ENCODE measurements at regions not wholly inside any gene's neighbourhood (a gene's known extent, or its start where the extent isn't known, plus 50 kb on each side); places are given as distances from the start of the nearest gene placed in this dataset.
A peak's percentile ranks its signal among the peaks of the same experiment; 100 is the strongest.
"Not testable (repeated sequence)": the region's sequence is repeated elsewhere in the genome, so short reads cannot be mapped to it uniquely, and the experiment has no call there.

DNA sequence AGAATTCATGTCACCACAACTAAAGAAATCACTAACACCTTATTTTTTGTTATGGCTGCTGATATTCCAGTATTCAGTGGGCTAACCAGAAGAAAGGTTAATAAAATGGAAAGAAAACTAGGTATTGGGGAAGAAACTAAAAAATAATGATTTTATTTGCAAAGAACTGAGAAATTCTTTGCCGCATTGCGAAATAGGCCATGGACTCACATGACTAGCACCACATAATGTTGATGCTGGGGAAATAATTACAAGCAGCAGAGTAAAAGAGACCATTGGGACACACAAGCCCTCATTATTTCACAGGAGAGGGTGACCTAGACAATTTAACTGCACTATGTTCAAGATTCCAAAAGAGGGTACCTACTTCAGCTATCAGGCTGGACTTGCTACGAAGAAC lies 1411.5 kb downstream of the SLITRK5 start:
- Mint-ChIP-seq H3K9me3 (peaks cover 6% of the 10 kb centered on the region), H3K27ac (no peak overlapping the region), H3K27me3 (ENCODE audit: low read depth, poor library complexity) (no peaks in the 10 kb centered on the region), H3K36me3 (ENCODE audit: low read depth) (peaks cover 4% of the 10 kb centered on the region), H3K4me3 (no peak overlapping the region), H3K4me1 (peaks cover 4% of the 10 kb centered on the region)
- TF ChIP-seq, protein P1, sequence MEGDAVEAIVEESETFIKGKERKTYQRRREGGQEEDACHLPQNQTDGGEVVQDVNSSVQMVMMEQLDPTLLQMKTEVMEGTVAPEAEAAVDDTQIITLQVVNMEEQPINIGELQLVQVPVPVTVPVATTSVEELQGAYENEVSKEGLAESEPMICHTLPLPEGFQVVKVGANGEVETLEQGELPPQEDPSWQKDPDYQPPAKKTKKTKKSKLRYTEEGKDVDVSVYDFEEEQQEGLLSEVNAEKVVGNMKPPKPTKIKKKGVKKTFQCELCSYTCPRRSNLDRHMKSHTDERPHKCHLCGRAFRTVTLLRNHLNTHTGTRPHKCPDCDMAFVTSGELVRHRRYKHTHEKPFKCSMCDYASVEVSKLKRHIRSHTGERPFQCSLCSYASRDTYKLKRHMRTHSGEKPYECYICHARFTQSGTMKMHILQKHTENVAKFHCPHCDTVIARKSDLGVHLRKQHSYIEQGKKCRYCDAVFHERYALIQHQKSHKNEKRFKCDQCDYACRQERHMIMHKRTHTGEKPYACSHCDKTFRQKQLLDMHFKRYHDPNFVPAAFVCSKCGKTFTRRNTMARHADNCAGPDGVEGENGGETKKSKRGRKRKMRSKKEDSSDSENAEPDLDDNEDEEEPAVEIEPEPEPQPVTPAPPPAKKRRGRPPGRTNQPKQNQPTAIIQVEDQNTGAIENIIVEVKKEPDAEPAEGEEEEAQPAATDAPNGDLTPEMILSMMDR (IDR thresholded peaks at IDR 0.05), result no peak
- DNase-seq, result no peak

DNA sequence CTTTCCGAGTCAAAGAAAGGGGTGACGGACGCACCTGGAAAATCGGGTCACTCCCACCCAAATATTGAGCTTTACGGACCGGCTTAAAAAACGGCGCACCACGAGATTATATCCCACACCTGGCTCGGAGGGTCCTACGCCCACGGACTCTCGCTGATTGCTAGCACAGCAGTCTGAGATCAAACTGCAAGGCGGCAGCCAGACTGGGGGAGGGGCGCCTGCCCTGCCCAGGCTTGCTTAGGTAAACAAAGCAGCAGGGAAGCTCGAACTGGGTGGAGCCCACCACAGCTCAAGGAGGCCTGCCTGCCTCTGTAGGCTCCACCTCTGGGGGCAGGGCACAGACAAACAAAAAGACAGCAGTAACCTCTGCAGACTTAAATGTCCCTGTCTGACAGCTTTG lies 1416.9 kb downstream of the SLITRK5 start:
- H3K4me1 Mint-ChIP-seq; H3K27ac Mint-ChIP-seq; H3K27me3 Mint-ChIP-seq (ENCODE audit: low read depth, poor library complexity); DNase-seq; H3K4me3 Mint-ChIP-seq; H3K36me3 Mint-ChIP-seq (ENCODE audit: low read depth); H3K9me3 Mint-ChIP-seq: not testable (repeated sequence)

DNA sequence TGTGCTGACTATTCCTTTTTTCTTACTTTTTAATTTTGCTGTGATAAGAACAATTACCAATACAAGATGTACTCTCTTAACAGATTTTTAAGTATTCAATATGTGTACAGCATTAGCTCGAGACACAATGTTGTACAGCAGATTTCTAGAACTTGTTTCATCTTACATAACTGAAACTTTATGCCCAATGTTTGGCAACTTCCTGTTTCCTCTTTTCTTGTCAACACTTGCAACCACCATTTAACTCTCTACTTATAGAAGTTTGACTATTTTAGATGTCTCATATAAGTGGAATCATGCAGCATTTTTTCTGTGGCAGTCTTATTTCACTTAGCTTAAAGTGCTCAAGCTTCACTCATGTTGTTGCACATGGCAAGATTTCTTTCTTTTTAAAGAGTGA lies 1426.8 kb downstream of the SLITRK5 start:
- no peaks in the 10 kb centered on the region for H3K9me3 Mint-ChIP-seq
- no peaks in the 10 kb centered on the region for H3K4me1 Mint-ChIP-seq
- H3K36me3 Mint-ChIP-seq (ENCODE audit: low read depth), result no peaks in the 10 kb centered on the region
- H3K27me3 Mint-ChIP-seq (ENCODE audit: low read depth, poor library complexity), result no peaks in the 10 kb centered on the region
- DNase-seq, result no peak
- no peak overlapping the region for H3K27ac Mint-ChIP-seq
- H3K4me3 Mint-ChIP-seq, result no peak overlapping the region
- TF ChIP-seq, protein P1 (IDR thresholded peaks at IDR 0.05), result no peak

DNA sequence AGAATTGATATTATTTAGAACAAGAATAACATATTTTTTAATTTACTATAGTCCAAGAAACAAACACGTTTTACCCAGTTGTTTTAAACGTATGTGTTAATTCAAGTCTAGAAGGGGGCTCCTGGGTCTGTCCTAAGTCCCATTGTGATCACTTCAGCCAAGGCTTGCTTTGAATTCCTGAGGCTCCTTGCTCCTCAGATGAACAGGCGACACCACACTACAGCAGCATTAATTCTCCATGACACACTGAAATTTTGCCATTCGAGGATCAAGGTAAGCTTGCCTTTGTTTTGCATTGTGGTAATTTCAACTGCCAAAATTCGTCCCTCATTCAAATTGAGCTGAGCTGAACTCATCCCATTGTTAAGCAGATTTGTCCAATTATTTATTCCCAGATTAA lies 1442.6 kb downstream of the SLITRK5 start:
- H3K4me3 Mint-ChIP-seq, result no peak overlapping the region
- H3K36me3 Mint-ChIP-seq (ENCODE audit: low read depth), result no peaks in the 10 kb centered on the region
- TF ChIP-seq, protein P1 (IDR thresholded peaks at IDR 0.05), result no peak
- DNase-seq, result no peak
- H3K27me3 Mint-ChIP-seq (ENCODE audit: low read depth, poor library complexity), result no peaks in the 10 kb centered on the region
- no peak overlapping the region for H3K27ac Mint-ChIP-seq
- H3K9me3 Mint-ChIP-seq, result no peaks in the 10 kb centered on the region
- no peaks in the 10 kb centered on the region for H3K4me1 Mint-ChIP-seq

DNA sequence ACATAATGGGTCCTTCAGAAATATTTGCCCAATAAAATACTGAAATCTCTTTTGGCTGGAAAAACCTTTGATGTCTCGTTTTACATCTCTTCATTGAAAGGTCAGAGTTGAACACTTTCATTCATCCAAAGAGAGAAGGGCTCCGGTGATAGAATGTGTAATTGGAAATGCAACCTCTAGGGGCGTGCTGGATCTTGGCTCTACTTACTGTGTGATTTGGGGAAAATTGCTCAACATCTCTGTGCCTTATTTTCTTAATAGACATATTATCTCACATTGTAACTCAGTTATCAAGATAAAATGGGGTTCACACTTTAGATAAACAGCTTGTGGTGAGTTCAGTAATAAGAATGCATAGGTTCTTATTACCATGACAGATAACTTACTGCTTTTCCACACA lies 1444.1 kb downstream of the SLITRK5 start:
- Mint-ChIP-seq H3K4me3 (no peak overlapping the region), H3K36me3 (ENCODE audit: low read depth) (no peaks in the 10 kb centered on the region), H3K27ac (no peak overlapping the region), H3K27me3 (ENCODE audit: low read depth, poor library complexity) (no peaks in the 10 kb centered on the region), H3K4me1 (no peaks in the 10 kb centered on the region), H3K9me3 (no peaks in the 10 kb centered on the region)
- DNase-seq, result no peak
- TF ChIP-seq, protein P1 (IDR thresholded peaks at IDR 0.05), result peak; percentile 10

DNA sequence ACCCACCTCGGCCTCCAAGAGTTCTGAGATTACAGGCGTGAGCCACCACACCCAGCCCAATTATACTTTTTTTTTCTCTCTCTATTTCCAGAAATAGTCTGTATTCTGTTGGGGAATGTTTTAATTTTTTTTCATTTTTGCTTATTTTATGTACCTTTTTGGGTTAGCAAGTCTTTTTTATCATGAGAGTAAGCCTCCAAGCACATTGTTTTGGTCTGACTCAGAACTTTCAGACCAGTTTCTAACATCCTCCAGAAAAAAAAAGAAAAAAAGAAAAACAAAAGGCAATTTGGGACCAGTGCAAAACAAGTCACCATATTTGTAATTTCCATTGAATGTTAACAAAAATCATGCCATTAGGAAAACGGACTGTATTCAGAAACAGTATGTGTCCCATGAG lies 1465.5 kb downstream of the SLITRK5 start:
- TF ChIP-seq, protein P1 (IDR thresholded peaks at IDR 0.05), result no peak
- Mint-ChIP-seq H3K4me1 (no peaks in the 10 kb centered on the region), H3K27me3 (ENCODE audit: low read depth, poor library complexity) (no peaks in the 10 kb centered on the region), H3K4me3 (no peak overlapping the region), H3K27ac (no peak overlapping the region), H3K9me3 (no peaks in the 10 kb centered on the region), H3K36me3 (ENCODE audit: low read depth) (no peaks in the 10 kb centered on the region)
- DNase-seq, result no peak
